Upper lobe of left lung (tissue), 6 donors: ENCODE measurements at regions not wholly inside any gene's neighbourhood (a gene's known extent, or its start where the extent isn't known, plus 50 kb on each side); places are given as distances from the start of the nearest gene placed in this dataset.
A peak's percentile ranks its signal among the peaks of the same experiment; 100 is the strongest.

ENCODE experiments used
- ATAC-seq, 2 donors: fragments of 200-7000 bp; cut with Tn5 transposase; one replicate each; pipeline ENCODE4 v1.9.1; 2022; ENCODE audit warnings: mild to moderate bottlenecking in 2 of 2, moderate library complexity in 2 of 2; ENCODE audit not compliant: low FRiP score in 2 of 2
- DNase-seq, 2 donors: peaks; one replicate each; pipeline ENCODE4 v3.0.0-alpha.2; 2019 to 2020
- H3K27ac ChIP-seq, 4 donors: fragments of 200-600 bp; sonication (generic); one replicate each; pipeline ENCODE4 v1.5.1; 2016 to 2019
- H3K27me3 ChIP-seq, 4 donors: fragments of 200-600 bp; sonication (generic); one replicate each; pipeline ENCODE4 v1.5.1; 2017 to 2019
- H3K36me3 ChIP-seq, 4 donors: fragments of 200-600 bp; sonication (generic); one replicate each; pipeline ENCODE4 v1.5.1; 2016 to 2019
- H3K4me1 ChIP-seq, 4 donors: fragments of 200-600 bp; sonication (generic); one replicate each; pipeline ENCODE4 v1.5.1; 2018 to 2019
- H3K4me3 ChIP-seq, 4 donors: fragments of 200-600 bp; sonication (generic); one replicate each; pipeline ENCODE4 v1.5.1; 2017 to 2019; ENCODE audit warnings: mild to moderate bottlenecking in 2 of 4, moderate library complexity in 1 of 4
- H3K9me3 ChIP-seq, 4 donors: fragments of 200-600 bp; sonication (generic); one replicate each; pipeline ENCODE4 v1.5.1; 2018 to 2019
- EP300 ChIP-seq, 4 donors: sonication (generic); formaldehyde crosslinking; IDR thresholded peaks; one replicate each; pipeline ENCODE4 v1.5.1; 2017; ENCODE audit warnings: antibody characterized with exemption in 4 of 4, control low read depth in 2 of 4
- POLR2A ChIP-seq, 4 donors: fragments of 450-650 bp; IDR thresholded peaks; one replicate each; pipeline ENCODE4 v1.5.1; 2016 to 2017; ENCODE audit warnings: antibody characterized with exemption in 4 of 4, mild to moderate bottlenecking in 2 of 4
- POLR2AphosphoS5 ChIP-seq, 2 donors: sonication (generic); formaldehyde crosslinking; IDR thresholded peaks; one replicate each; pipeline ENCODE4 v1.5.1; 2017; ENCODE audit warnings: antibody characterized with exemption in 2 of 2
- WGBS, 2 donors: methylation state at CpG; one replicate each; pipeline ENCODE4 v1.1.5; 2017 to 2018; 5-methylcytosine and 5-hydroxymethylcytosine counted together
- TF ChIP-seq, protein P1 (sequence below), 6 experiments: fragments of 450-650 bp in 4 of 6; fragments of 200-600 bp in 2 of 6; sonication (generic) in 2 of 6; IDR thresholded peaks; one replicate each; pipeline ENCODE4 v1.5.1; 2016 to 2019; ENCODE audit warnings: antibody characterized with exemption in 6 of 6
- donor health status: DM: no; HTN: no; CAD: no; lungs with moderate emphysema.
- donor health status: DM: no; HTN: yes; CAD: no; lungs with severe emphysema.

DNA sequence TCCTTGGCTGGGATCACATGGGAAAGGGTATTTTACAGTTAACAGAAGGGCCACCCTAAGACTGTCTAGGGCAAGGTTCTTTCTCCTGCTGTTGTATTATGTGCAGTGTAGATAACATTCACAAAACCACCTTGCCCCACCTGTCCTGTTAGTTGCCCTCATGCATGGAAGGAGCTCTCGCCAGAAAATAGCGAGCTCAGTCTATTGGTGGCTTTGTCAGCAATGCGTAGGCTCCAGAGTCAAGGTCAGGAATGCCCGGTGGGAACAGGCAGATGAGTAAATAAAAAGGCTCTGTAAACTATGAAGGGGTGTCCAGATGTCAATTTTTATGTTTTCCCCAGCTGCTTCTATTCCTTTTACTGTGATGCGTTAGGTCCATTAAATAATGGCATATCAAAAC lies 107.1 kb upstream of the WDR11 start:
- Histone ChIP-seq H3K27ac (no peak overlapping the region), H3K4me3 (no peak overlapping the region), H3K27me3 (no peaks in the 10 kb centered on the region), H3K9me3 (no peaks in the 10 kb centered on the region), H3K4me1 (no peaks in the 10 kb centered on the region), H3K36me3 (no peaks in the 10 kb centered on the region)
- no peak for DNase-seq
- TF ChIP-seq, protein P1, sequence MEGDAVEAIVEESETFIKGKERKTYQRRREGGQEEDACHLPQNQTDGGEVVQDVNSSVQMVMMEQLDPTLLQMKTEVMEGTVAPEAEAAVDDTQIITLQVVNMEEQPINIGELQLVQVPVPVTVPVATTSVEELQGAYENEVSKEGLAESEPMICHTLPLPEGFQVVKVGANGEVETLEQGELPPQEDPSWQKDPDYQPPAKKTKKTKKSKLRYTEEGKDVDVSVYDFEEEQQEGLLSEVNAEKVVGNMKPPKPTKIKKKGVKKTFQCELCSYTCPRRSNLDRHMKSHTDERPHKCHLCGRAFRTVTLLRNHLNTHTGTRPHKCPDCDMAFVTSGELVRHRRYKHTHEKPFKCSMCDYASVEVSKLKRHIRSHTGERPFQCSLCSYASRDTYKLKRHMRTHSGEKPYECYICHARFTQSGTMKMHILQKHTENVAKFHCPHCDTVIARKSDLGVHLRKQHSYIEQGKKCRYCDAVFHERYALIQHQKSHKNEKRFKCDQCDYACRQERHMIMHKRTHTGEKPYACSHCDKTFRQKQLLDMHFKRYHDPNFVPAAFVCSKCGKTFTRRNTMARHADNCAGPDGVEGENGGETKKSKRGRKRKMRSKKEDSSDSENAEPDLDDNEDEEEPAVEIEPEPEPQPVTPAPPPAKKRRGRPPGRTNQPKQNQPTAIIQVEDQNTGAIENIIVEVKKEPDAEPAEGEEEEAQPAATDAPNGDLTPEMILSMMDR (IDR thresholded peaks at IDR 0.05), result no peak
- ATAC-seq, result no peak
- 90 to 91% methylated on average over 5 of the region's 5 CpGs for WGBS, 2 donors

DNA sequence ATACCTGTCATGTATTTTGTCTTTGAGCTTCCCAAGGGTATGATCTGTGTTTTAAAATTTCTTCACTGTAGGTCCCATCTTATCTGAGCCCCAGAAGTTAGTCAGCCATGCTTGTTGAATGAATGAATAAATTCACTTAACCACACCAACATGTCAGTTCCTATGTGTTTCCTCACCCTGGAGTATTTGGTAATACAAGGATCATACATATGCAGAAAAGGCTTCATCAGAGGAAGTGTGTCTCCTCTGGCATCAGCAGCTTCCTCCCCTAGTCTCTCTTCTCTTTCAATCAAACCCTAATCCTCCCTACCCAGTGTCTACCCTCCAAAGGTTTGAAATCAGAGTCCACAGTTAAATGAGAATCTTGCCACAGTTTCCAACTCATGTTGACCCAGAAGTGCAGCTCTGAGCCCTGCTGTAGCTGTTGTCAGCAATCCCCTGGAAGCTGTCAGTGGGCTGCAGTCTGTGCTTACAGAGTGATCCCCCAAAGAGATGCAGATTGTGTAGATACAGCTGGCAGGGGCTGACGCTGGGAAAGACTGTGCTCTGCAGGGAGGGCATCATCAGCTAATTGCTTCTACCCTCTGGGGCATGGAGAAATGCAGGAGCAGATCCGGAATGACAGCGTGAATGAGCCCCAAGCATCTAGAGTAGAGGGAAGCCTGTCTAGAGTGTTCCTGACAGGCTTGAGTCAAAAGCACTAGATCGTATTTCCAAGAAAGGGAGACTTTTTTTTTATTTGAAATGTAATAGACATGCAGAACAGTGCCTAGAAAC lies 105.0 kb upstream of the WDR11 start:
- Histone ChIP-seq H3K36me3 (no peaks in the 10 kb centered on the region), H3K27ac (no peak overlapping the region), H3K27me3 (no peaks in the 10 kb centered on the region), H3K4me3 (no peak overlapping the region), H3K4me1 (no peaks in the 10 kb centered on the region), H3K9me3 (no peaks in the 10 kb centered on the region)
- peak in 1 of 2 donors; percentile 44 for ATAC-seq
- no peak for TF ChIP-seq POLR2A (IDR thresholded peaks at IDR 0.05)
- no peak for TF ChIP-seq EP300 (IDR thresholded peaks at IDR 0.05)
- TF ChIP-seq, protein P1 (IDR thresholded peaks at IDR 0.05), result no peak
- WGBS, 2 donors, result 42 to 47% methylated on average over 4 of the region's 4 CpGs
- no peak for DNase-seq

DNA sequence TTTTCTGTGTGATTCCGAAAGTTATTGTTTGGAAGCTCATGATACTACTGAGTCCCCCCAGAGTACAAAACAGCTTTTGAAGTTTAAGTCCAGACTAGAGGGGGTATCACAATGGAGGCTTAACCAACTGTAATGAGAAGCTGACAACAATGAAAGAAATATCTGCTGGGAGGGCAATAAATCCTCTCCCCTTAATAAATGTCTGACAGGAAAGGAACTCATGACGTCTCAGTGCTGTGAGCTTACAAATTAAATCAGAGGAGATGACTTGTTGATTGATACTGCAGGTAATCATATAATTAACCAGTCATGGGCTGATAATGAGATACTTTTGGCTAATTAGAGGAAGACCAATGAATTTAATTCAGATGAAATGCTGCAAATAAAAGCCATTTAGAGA lies 102.6 kb upstream of the WDR11 start:
- H3K27ac ChIP-seq, result no peak overlapping the region
- DNase-seq (no peak), ATAC-seq (no peak)
- no peaks in the 10 kb centered on the region for H3K27me3 ChIP-seq
- H3K36me3 ChIP-seq, result no peaks in the 10 kb centered on the region
- no peaks in the 10 kb centered on the region for H3K4me1 ChIP-seq
- no peak for TF ChIP-seq POLR2A (IDR thresholded peaks at IDR 0.05)
- no peak for TF ChIP-seq POLR2AphosphoS5 (IDR thresholded peaks at IDR 0.05)
- TF ChIP-seq EP300 (IDR thresholded peaks at IDR 0.05), result no peak
- TF ChIP-seq, protein P1 (IDR thresholded peaks at IDR 0.05), result no peak
- 60 to 73% methylated on average over 2 of the region's 2 CpGs for WGBS, 2 donors
- no peaks in the 10 kb centered on the region for H3K9me3 ChIP-seq
- no peak overlapping the region for H3K4me3 ChIP-seq

DNA sequence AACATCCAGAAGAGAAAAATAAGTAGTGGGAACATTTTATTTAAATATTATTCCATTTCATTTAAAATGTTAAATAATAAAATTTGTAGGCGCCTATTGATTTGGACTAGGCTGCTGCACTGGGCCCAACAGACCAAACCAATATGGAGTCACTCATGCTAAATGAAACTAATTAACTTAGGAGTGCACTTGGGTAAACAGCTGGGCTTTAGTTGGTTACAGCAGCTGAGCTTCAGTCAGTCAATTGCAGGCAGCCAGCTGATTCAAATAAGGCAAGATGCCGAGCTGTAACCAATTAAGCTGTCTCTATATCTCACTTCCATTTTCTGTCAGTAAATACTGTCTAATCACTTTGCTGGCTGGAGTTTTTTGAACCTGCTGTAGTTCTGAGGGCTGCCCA lies 102.1 kb upstream of the WDR11 start:
- no peak overlapping the region for H3K27ac ChIP-seq
- H3K36me3 ChIP-seq, result no peaks in the 10 kb centered on the region
- H3K4me3 ChIP-seq, result no peak overlapping the region
- H3K9me3 ChIP-seq, result no peaks in the 10 kb centered on the region
- no peak for ATAC-seq
- no peaks in the 10 kb centered on the region for H3K27me3 ChIP-seq
- TF ChIP-seq POLR2AphosphoS5 (IDR thresholded peaks at IDR 0.05), result no peak
- TF ChIP-seq, protein P1 (IDR thresholded peaks at IDR 0.05), result no peak
- no peak for TF ChIP-seq POLR2A (IDR thresholded peaks at IDR 0.05)
- TF ChIP-seq EP300 (IDR thresholded peaks at IDR 0.05), result no peak
- no peak for DNase-seq
- WGBS, 2 donors, result 82 to 83% methylated on average over 2 of the region's 2 CpGs
- H3K4me1 ChIP-seq, result no peaks in the 10 kb centered on the region
